Vagina (tissue), 2 donors: ENCODE measurements at regions not wholly inside any gene's neighbourhood (a gene's known extent, or its start where the extent isn't known, plus 50 kb on each side); places are given as distances from the start of the nearest gene placed in this dataset.

Experiments used
- POLR2A ChIP-seq, 2 donors: fragments of 450-650 bp; IDR thresholded peaks; one replicate each; pipeline ENCODE4 v1.6.1; 2017; ENCODE audit warnings: antibody characterized with exemption in 2 of 2, mild to moderate bottlenecking in 2 of 2, moderate library complexity in 2 of 2
- POLR2AphosphoS5 ChIP-seq, 2 donors: sonication (generic); formaldehyde crosslinking; IDR thresholded peaks; one replicate each; pipeline ENCODE4 v1.9.0; 2017; ENCODE audit warnings: antibody characterized with exemption in 2 of 2, mild to moderate bottlenecking in 2 of 2, low read depth in 1 of 2; ENCODE audit not compliant: insufficient read depth in 1 of 2
- TF ChIP-seq, protein P1 (sequence below), 3 experiments: fragments of 450-650 bp in 2 of 3; fragments of 200-600 bp in 1 of 3; sonication (generic) in 1 of 3; IDR thresholded peaks; one replicate each; pipeline ENCODE4 v1.5.1; 2017 to 2019; ENCODE audit warnings: antibody characterized with exemption in 3 of 3, mild to moderate bottlenecking in 2 of 3, moderate library complexity in 2 of 3

DNA sequence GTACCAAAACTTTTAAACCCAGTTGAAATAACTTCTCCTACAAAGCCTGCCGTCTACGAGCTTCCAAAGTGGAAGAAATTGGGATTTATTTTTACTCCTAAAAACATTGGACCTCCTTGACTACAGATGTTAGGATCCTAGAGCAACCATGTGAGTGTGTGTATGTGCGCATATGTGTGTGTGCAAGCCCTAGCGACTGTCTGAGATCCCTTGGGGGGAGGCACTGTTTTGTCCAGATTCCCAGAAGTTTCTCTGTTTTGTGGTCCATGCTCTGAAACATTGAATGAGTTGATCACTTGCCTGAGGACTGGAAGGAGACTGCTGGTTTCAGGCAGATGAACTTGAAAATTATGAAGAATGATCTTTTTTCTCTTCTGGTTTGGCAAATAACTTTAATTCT, 312.3 kb upstream of the ZNF32 start:
- TF ChIP-seq, protein P1, sequence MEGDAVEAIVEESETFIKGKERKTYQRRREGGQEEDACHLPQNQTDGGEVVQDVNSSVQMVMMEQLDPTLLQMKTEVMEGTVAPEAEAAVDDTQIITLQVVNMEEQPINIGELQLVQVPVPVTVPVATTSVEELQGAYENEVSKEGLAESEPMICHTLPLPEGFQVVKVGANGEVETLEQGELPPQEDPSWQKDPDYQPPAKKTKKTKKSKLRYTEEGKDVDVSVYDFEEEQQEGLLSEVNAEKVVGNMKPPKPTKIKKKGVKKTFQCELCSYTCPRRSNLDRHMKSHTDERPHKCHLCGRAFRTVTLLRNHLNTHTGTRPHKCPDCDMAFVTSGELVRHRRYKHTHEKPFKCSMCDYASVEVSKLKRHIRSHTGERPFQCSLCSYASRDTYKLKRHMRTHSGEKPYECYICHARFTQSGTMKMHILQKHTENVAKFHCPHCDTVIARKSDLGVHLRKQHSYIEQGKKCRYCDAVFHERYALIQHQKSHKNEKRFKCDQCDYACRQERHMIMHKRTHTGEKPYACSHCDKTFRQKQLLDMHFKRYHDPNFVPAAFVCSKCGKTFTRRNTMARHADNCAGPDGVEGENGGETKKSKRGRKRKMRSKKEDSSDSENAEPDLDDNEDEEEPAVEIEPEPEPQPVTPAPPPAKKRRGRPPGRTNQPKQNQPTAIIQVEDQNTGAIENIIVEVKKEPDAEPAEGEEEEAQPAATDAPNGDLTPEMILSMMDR (IDR thresholded peaks at IDR 0.05), result no peak
- TF ChIP-seq POLR2A (IDR thresholded peaks at IDR 0.05), result no peak
- TF ChIP-seq POLR2AphosphoS5 (IDR thresholded peaks at IDR 0.05; ENCODE audit: insufficient read depth in 1 of 2, low read depth in 1 of 2), result no peak
